ENCODE measurements at regions not wholly inside any gene's neighbourhood (a gene's known extent, or its start where the extent isn't known, plus 50 kb on each side); places are given as distances from the start of the nearest gene placed in this dataset.
"Not testable (repeated sequence)": the region's sequence is repeated elsewhere in the genome, so short reads cannot be mapped to it uniquely, and the experiment has no call there.

DNA sequence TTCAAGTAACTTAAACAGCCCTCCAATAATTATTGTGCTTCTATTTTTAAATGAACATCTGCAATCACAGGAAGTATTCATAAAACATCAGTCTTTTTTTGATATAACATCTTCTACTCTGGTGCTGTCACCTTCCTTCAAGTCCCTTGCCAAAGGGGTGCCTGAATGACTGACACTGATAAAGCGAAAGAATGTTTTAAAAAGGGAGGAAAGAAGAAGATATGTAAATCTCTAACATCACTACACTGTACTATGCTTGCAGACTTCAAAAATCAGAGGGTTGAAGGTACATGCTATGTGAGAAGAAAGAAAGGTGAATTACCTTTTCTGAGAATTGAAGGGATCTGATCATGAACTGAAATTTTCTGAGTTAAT is 253.7 kb downstream of the ZPLD1 start:
- no peak for DNase-seq

GRCh38 chr3:102691507-102691906 is 256.7 kb downstream of the ZPLD1 start:
- no peak for DNase-seq

- no peak for DNase-seq
Observed at GRCh38 chr3:102699104-102699818, 264.4 kb downstream of the ZPLD1 start.

GRCh38 chr3:102699819-102700140 is 265.0 kb downstream of the ZPLD1 start:
- DNase-seq: no peak

GRCh38 chr3:102712896-102713295 is 278.1 kb downstream of the ZPLD1 start:
- no peak for DNase-seq

GRCh38 chr3:102714567-102714966 is 279.8 kb downstream of the ZPLD1 start:
- DNase-seq: no peak

DNA sequence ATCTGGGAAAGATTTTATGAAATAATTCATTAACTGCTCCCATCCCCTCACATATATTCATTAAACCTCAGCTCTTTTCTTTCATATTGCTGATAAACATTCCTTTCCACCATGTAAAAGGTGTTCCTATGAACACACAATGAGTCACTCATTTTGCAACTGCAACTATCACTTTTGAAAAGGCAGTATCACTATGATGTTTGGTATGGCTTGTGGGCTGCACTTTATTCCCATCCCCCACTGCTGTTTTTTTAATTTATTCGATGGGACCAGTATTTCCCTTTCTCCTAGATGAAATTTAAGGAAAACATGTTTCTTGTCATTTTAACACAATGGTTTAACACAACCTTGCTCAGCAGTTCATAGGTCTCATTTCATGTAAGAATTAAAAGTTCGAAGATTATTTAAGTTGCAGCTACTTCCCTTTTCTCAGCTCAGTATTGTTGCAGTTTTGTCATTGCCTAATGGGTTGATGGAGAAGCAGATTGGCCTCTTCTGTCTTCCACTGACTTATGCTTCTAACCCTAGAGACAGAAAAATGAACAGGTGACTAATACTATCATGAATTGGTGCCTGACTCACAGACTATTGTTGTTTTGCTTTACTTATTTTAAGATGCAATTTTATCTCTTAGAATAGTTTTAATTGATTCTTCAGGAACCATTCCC is 280.3 kb downstream of the ZPLD1 start:
- DNase-seq: no peak

DNA sequence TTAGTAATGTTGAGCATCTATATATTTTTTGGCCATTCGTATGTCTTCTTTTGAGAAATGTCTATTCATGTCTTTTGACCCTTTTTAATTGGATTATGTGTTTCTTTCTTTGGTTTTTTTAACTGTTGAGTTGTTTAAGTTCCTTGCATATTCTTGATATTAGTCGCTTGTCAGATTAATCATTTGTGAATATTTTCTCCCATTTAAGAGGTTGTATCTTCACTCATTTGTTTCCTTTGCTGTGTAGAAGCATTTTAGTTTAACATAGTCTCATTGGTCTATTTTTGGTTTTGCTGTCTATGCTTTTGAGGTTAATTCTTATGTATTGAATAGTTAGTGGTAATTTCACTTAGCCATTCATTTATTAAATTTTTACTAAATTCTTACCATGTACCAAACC is 283.8 kb downstream of the ZPLD1 start:
- DNase-seq: no peak

DNA sequence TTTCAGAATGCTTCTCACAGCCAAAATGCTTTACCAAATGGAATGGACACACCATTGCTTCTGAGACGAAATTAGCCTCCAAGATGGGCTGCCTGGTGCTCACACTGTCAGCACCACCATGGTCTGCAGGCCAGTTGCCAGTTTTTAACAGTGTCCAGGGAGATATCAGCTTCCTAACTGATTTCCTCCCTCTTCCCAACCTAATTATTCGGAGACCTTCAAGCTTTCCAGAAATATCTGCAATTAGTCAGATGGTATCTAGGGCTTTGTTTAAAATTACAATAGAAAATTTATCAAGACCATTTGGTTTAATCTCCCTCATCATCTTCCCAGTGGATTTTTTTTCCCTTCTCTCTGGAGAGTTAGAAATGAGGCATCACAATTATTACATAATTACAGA is 287.5 kb downstream of the ZPLD1 start:
- no peak for DNase-seq

DNA sequence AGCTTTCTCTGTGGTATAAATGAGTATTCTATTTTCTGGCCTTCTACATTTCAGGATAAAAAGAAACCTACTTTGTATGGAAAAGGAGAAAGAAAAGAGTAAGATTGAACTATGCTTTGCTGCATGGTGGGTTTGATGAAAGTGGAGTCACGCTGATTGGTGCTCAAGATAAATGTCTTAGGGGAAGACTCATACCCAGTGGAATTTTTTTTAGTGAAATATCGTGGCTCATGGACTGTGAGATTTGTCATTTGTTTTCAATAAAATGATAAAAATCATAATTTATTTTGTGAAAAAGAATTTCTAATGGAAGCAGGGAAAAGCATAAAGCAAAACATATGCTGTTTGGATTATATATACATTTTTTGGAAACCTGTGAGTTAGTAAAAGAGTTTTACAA is 292.5 kb downstream of the ZPLD1 start:
- DNase-seq: no peak

DNA sequence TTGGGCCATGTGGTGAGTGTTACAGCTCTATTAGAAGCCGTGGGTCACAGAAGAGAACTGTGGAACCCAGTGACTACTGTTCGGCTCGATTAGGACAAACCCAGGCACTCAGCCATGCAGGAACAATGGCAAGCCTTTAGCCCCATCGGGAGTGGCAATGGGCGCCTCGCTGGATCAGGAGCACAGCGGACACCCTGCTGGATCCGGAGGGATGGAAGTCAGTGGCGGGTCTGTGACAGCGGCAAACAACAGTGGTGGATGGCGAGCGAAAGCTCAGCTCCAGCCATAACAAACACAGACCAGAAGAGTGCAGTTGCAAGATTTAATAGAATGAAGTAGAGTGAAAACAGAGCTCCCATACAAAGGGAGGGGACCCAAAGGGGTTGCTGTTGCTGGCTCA is 297.8 kb downstream of the ZPLD1 start:
- DNase-seq: not testable (repeated sequence)

GRCh38 chr3:102733791-102734563 is 299.2 kb downstream of the ZPLD1 start:
- DNase-seq: no peak

- DNase-seq: no peak
Observed at GRCh38 chr3:102735311-102735710, 300.5 kb downstream of the ZPLD1 start.

DNA sequence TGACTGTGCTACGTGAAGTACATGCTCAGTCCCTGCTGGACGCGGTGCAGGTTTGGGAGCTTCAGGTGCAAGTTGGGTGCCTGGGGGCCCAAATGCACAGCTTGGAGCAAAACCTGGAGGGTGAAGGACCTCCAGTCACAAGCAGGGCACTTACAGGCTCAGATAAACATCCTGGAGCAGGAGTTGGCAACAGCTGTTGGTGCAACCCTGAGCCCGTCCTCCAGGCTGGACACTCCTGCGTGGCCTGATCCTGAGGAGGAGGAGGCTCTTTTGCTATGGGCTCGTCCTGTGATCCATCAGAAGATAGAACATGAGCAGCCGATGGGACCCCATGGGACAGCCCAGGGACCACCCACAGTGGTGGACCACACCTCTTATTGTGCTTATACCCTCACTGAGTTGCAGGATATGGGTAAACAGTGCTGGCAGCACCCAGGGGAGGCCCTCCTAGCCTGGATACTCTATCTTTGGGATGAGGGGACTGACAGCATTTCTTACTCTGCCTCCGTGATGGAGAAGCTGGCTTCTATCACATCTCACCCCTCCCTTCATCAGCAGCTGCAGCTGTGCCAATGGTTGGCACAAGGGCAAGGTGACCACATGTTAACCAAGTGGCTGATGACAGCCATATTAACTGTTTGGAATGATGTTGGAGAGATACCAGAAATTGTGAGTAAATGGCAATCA is 301.6 kb downstream of the ZPLD1 start:
- no peak for DNase-seq

DNA sequence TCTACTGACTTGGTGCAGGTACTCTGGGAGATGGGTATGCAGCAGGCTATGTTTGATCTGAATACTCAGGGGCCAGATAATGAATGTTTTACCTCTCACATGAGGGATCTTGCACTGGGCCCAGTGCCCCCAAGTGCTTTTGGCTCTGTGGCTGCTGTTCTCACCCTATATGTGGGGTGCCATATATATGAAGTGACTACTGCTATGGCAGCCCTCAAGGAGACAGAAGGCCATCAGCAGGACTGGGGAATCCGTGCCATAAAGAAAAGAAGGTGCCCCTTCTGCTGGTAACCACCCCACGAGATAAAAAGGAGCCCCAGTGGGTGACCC is 302.1 kb downstream of the ZPLD1 start:
- no peak for DNase-seq

- no peak for DNase-seq
Observed at GRCh38 chr3:102737353-102737752, 302.5 kb downstream of the ZPLD1 start.

DNA sequence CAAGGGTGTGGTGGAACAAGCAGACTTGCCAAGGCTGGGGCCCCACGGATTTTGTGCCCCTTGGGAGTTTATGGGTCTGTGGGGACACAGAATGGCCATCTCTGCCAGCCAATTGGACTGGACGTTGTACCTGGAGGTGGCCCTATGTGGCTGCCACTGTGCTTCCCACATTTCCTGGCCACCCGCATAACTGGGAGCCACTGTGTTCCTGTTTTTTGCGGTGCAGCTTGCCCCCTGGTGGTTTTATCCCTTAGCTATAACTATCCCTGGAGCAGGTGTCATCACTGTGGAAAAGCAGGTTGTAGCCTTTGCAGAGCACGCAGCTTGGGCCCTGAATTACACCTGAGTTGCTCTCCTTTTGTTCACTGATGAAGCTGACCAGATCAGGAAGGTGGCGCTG is 306.3 kb downstream of the ZPLD1 start:
- no peak for DNase-seq

DNA sequence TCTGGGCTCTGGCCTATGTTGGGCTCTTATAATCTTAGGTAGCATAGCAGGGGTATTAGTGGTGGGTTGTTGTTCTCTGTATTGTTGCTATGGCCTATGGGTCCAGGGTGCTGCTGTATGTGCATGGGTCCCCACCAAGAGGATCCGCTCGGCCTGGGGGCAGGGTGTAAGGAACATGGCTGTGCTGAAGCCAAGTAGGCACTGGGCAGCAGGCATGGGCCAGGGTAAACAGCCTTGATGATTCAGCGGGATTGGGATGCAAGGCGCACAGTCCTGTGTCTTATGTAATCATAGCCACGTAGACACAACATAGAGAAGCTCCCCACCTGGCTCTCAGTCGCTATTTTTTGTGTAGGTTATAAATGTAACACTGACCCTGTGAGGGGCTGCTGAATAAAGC is 306.9 kb downstream of the ZPLD1 start:
- DNase-seq: no peak

GRCh38 chr3:102745881-102746280 is 311.1 kb downstream of the ZPLD1 start:
- no peak for DNase-seq

DNA sequence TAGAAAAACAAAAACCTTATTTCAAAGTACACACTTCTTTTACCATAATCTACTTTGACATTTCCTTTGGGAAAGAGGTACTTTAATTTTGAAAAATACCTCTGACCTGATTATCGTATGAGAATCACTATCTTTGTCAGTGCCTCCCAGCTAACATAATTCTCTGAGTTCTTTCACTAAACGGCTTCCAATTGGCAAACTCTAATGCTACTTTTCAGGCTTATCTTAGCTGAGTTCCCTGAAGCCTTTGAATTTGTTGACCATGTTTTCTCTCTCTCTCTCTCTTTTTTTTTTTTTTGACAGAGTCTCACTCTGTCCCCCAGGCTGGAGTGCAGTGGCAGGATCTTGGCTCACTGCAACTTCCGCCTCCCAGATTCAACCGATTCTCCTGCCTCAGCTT is 312.8 kb downstream of the ZPLD1 start:
- DNase-seq: no peak

- no peak for DNase-seq
Observed at GRCh38 chr3:102748646-102749045, 313.8 kb downstream of the ZPLD1 start.

- no peak for DNase-seq
Observed at GRCh38 chr3:102750322-102750721, 315.5 kb downstream of the ZPLD1 start.

DNA sequence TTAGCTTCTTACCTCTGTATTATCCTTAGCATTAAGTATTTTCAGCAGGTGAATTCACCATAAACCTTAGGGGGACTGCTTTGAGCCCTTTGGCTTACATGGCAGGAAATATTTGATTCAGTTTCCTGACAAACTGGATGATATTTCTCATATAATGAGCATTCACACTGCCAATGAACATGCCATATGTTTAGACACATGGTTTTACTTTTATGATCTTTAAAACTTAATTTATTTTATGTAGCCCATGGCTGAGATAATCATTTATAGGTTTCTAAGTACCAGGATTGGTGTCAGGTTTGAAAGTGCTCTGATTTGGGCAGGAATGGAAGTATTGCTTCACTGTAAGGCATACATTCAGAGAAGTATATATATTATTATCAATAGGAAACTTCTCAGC is 319.1 kb downstream of the ZPLD1 start:
- no peak for DNase-seq

DNA sequence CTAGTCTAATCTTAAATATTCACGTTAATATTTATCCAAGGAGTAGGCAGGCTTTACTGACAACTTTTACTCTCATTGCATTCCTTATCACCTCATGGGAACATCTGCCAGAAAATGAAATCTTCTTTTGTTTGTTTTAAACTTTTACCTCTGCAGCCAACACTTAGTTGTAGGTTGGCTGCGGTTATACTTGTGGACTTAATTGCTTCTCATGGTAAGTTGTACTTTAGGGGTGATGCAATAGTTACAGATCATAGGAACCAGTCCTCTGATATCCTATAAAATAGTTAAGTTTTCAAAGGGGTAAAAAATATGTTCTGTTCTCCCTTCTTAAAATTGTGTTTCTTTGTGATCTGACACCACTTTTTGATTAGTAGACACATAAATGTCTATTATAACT is 321.9 kb downstream of the ZPLD1 start:
- no peak for DNase-seq

Data from activated gamma-delta T cell (primary cell).